ENCODE measurements at regions not wholly inside any gene's neighbourhood (a gene's known extent, or its start where the extent isn't known, plus 50 kb on each side); places are given as distances from the start of the nearest gene placed in this dataset.

DNA sequence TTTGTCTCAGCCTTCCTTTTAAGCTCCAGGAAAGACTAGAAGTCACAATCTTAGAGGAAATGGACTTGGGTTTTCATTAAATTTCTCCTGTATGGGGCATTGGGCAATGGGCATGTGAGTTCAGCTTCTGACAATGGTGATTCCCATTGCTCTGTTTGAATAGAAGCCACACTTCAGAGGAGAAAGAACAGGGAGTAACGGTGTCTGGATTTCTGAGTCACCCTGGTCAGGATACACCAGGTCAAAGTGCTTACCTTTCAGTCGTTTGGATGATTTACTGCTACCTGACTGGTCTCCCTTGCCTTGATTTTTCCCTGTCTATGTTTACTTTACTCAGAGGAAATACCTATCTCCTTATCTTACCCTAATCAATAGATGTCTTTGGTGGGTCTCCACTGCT lies 111.7 kb upstream of the VEPH1 start:
- ATAC-seq (replicated peaks): no peak
- no peak overlapping the region for H3K27ac Mint-ChIP-seq
- peaks cover 5% of the 10 kb centered on the region for H3K27me3 Mint-ChIP-seq
- no peak overlapping the region for H3K4me3 Mint-ChIP-seq
- H3K9me3 Mint-ChIP-seq: no peaks in the 10 kb centered on the region
- H3K4me1 Mint-ChIP-seq: peaks cover 5% of the 10 kb centered on the region
- no peaks in the 10 kb centered on the region for H3K36me3 Mint-ChIP-seq (ENCODE audit: low read depth)

DNA sequence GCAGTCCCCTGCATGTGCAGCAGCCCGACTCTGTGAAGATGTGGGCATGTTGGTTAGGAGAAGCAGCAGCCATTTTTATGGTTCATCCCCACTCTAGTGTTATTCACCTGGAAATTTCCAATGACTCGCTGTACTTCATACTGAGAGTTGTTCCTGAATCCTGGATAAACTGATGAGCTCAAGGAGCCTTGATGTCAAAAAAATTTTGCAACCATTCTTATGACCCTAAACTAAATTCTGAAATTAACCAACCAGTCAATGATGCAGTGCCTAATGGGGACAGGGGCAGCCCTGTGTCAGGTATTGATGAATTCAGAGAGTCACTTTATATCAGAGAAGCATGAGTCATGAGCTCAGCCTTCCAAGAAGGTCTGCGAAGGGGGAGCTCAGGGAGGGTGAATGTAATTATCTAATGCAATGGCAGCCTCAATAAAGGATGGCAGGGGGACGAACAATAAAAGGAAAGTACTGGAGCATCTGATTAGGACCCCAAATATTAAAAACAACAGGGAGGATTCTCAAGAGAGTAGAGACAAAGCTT lies 108.4 kb upstream of the VEPH1 start:
- peaks cover 8% of the 10 kb centered on the region for H3K27me3 Mint-ChIP-seq
- no peak overlapping the region for H3K4me3 Mint-ChIP-seq
- no peaks in the 10 kb centered on the region for H3K9me3 Mint-ChIP-seq
- H3K27ac Mint-ChIP-seq: no peak overlapping the region
- no peak for ATAC-seq (replicated peaks)
- no peaks in the 10 kb centered on the region for H3K36me3 Mint-ChIP-seq (ENCODE audit: low read depth)
- H3K4me1 Mint-ChIP-seq: peaks cover 5% of the 10 kb centered on the region

- Mint-ChIP-seq H3K27ac (no peak overlapping the region), H3K27me3 (peaks cover 8% of the 10 kb centered on the region), H3K36me3 (ENCODE audit: low read depth) (no peaks in the 10 kb centered on the region), H3K9me3 (no peaks in the 10 kb centered on the region), H3K4me3 (no peak overlapping the region), H3K4me1 (peaks cover 5% of the 10 kb centered on the region)
- no peak for ATAC-seq (replicated peaks)
Measured at GRCh38 chr3:157610876-157611535, 107.8 kb upstream of the VEPH1 start.

GRCh38 chr3:157607826-157608405 lies 104.7 kb upstream of the VEPH1 start:
- no peak overlapping the region for H3K4me3 Mint-ChIP-seq
- no peaks in the 10 kb centered on the region for H3K36me3 Mint-ChIP-seq (ENCODE audit: low read depth)
- no peaks in the 10 kb centered on the region for H3K9me3 Mint-ChIP-seq
- peaks cover 11% of the 10 kb centered on the region for H3K27me3 Mint-ChIP-seq
- peaks cover 5% of the 10 kb centered on the region for H3K4me1 Mint-ChIP-seq
- H3K27ac Mint-ChIP-seq: no peak overlapping the region
- no peak for ATAC-seq (replicated peaks)

GRCh38 chr3:157606852-157607197 lies 103.6 kb upstream of the VEPH1 start:
- Mint-ChIP-seq H3K9me3 (no peaks in the 10 kb centered on the region), H3K4me1 (peaks cover 5% of the 10 kb centered on the region), H3K27ac (no peak overlapping the region), H3K4me3 (no peak overlapping the region), H3K27me3 (peaks cover 11% of the 10 kb centered on the region), H3K36me3 (ENCODE audit: low read depth) (no peaks in the 10 kb centered on the region)
- ATAC-seq (replicated peaks): no peak

- peaks cover 4% of the 10 kb centered on the region for H3K4me1 Mint-ChIP-seq
- no peak overlapping the region for H3K27ac Mint-ChIP-seq
- no peaks in the 10 kb centered on the region for H3K36me3 Mint-ChIP-seq (ENCODE audit: low read depth)
- no peak overlapping the region for H3K4me3 Mint-ChIP-seq
- H3K9me3 Mint-ChIP-seq: no peaks in the 10 kb centered on the region
- H3K27me3 Mint-ChIP-seq: peaks cover 11% of the 10 kb centered on the region
- ATAC-seq (replicated peaks): peak; percentile 71
Measured at GRCh38 chr3:157606011-157606851, 103.0 kb upstream of the VEPH1 start.

- Mint-ChIP-seq H3K4me1 (no peaks in the 10 kb centered on the region), H3K27ac (no peak overlapping the region), H3K4me3 (no peak overlapping the region), H3K27me3 (peaks cover 7% of the 10 kb centered on the region), H3K36me3 (ENCODE audit: low read depth) (no peaks in the 10 kb centered on the region), H3K9me3 (no peaks in the 10 kb centered on the region)
- ATAC-seq (replicated peaks): no peak
Measured at GRCh38 chr3:157605356-157605755, 102.1 kb upstream of the VEPH1 start.

- Mint-ChIP-seq H3K9me3 (no peaks in the 10 kb centered on the region), H3K27me3 (peaks cover 12% of the 10 kb centered on the region), H3K4me1 (no peaks in the 10 kb centered on the region), H3K36me3 (ENCODE audit: low read depth) (no peaks in the 10 kb centered on the region), H3K27ac (no peak overlapping the region), H3K4me3 (no peak overlapping the region)
- no peak for ATAC-seq (replicated peaks)
Measured at GRCh38 chr3:157602424-157602823, 99.2 kb upstream of the VEPH1 start.

GRCh38 chr3:157595259-157595658 lies 92.0 kb upstream of the VEPH1 start:
- Mint-ChIP-seq H3K36me3 (ENCODE audit: low read depth) (no peaks in the 10 kb centered on the region), H3K9me3 (no peaks in the 10 kb centered on the region), H3K4me1 (no peaks in the 10 kb centered on the region), H3K4me3 (no peak overlapping the region), H3K27ac (no peak overlapping the region), H3K27me3 (peaks cover 32% of the 10 kb centered on the region)
- ATAC-seq (replicated peaks): no peak

DNA sequence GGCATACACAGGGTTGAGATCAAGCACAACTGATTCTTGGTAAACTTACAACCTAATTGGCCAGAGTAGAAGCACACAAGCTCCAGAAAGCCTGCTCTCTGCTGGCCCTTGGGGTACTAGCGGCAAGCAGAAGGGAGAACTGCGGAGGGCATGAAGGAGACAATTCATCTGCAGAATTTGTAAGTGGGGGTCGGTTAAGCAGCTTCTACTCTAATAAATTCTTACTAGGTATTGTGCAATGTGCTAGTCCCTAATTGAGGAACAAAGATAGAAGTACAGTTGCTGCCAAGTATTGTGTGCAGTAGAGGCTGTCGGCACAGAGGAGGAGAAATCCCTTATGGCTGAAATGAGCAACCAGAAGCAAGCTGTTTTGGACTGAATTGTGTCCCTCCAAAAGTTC lies 91.2 kb upstream of the VEPH1 start:
- no peaks in the 10 kb centered on the region for H3K4me1 Mint-ChIP-seq
- H3K27me3 Mint-ChIP-seq: peaks cover 33% of the 10 kb centered on the region
- H3K4me3 Mint-ChIP-seq: no peak overlapping the region
- H3K36me3 Mint-ChIP-seq (ENCODE audit: low read depth): no peaks in the 10 kb centered on the region
- H3K27ac Mint-ChIP-seq: no peak overlapping the region
- no peak for ATAC-seq (replicated peaks)
- no peaks in the 10 kb centered on the region for H3K9me3 Mint-ChIP-seq

GRCh38 chr3:157592769-157593168 lies 89.6 kb upstream of the VEPH1 start:
- H3K36me3 Mint-ChIP-seq (ENCODE audit: low read depth): no peaks in the 10 kb centered on the region

GRCh38 chr3:157590273-157590672 lies 87.1 kb upstream of the VEPH1 start:
- Mint-ChIP-seq H3K27ac (no peak overlapping the region), H3K27me3 (peaks cover 7% of the 10 kb centered on the region), H3K4me3 (no peak overlapping the region), H3K4me1 (no peaks in the 10 kb centered on the region), H3K36me3 (ENCODE audit: low read depth) (no peaks in the 10 kb centered on the region), H3K9me3 (no peaks in the 10 kb centered on the region)
- no peak for ATAC-seq (replicated peaks)

More at GRCh38 chr3:157592769-157593168, 89.6 kb upstream of the VEPH1 start:
- Mint-ChIP-seq H3K27me3 (peaks cover 29% of the 10 kb centered on the region), H3K27ac (no peak overlapping the region), H3K4me1 (no peaks in the 10 kb centered on the region), H3K4me3 (no peak overlapping the region), H3K9me3 (no peaks in the 10 kb centered on the region)
- no peak for ATAC-seq (replicated peaks)

GRCh38 chr3:157589211-157589610 lies 86.0 kb upstream of the VEPH1 start:
- H3K4me1 Mint-ChIP-seq: no peaks in the 10 kb centered on the region
- no peaks in the 10 kb centered on the region for H3K36me3 Mint-ChIP-seq (ENCODE audit: low read depth)
- peaks cover 3% of the 10 kb centered on the region for H3K27me3 Mint-ChIP-seq
- no peak for ATAC-seq (replicated peaks)
- H3K9me3 Mint-ChIP-seq: no peaks in the 10 kb centered on the region
- H3K27ac Mint-ChIP-seq: no peak overlapping the region
- no peak overlapping the region for H3K4me3 Mint-ChIP-seq

DNA sequence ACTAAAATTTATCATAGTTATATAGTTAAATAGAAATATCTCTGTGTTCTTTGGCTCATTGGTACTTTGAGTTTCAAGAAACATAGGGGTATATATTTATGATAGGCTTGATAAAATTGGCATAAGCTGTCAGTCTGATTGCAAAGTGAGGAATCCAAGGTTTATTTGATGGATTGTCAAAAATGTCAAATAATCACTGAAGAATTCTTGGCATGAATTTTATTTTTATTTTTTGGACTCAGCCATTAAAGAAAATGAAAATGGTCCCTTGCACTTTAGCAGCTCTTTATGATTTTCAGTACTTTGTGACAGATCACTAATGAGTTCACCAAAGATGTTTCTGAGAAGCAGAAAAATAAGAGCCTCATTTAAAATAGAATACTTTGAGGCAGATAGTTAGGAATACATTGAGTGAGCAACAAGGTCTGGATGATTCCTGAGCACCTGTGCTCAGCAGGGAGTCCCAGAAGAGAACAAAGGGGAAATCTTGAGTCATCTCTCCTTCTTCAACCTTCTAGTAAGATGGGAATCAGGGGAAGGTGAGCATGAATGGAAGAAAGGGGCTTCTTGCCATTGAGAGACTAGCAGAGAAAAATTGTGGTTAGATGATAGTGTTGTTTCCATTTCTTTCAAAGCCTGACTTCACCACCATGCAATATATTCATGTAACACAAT lies 85.3 kb upstream of the VEPH1 start:
- no peaks in the 10 kb centered on the region for H3K4me1 Mint-ChIP-seq
- ATAC-seq (replicated peaks): no peak
- H3K4me3 Mint-ChIP-seq: no peak overlapping the region

More for the DNA sequence above, 85.3 kb upstream of the VEPH1 start:
- H3K9me3 Mint-ChIP-seq: no peaks in the 10 kb centered on the region
- H3K27ac Mint-ChIP-seq: no peak overlapping the region
- H3K27me3 Mint-ChIP-seq: peaks cover 3% of the 10 kb centered on the region
- H3K36me3 Mint-ChIP-seq (ENCODE audit: low read depth): no peaks in the 10 kb centered on the region
